ENCODE measurements at regions not wholly inside any gene's neighbourhood (a gene's known extent, or its start where the extent isn't known, plus 50 kb on each side); places are given as distances from the start of the nearest gene placed in this dataset.
"Not testable (repeated sequence)": the region's sequence is repeated elsewhere in the genome, so short reads cannot be mapped to it uniquely, and the experiment has no call there.

DNA sequence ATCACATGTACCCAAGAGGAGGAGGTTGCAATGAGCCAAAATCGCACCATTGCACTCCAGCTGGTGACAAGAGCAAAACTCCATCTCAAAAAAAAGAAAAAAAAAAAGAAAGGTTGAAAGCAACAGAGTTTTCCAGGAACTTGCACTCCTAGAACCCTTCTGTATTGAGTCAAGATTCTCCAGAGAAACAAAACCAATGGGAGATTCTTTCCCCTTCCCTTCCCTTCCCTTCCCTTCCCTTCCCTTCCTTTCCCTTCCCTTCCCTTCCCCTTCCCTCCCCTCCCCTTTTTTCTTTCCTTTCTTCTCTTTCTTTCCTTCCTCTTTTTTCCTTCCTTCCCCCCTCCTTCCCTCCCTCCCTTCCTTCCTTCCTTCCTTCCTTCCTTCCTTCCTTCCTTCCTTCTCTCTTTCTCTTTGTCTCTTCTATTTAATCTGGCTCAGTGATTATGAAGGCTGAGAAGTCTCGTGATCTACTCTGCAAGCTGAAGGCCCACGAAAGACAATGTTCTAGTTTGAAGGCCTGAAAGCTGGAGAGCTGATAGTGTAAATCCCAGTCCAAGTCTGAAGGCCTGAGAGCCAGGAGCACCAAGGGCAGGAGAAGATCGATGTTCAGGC is 59.6 kb upstream of the CNTLN start:
- no peak for DNase-seq (ENCODE audit: low spot score in 2 of 2)
- intact Hi-C loops (cut with DNase I; ENCODE audit: low total_unique reads) = no loop called here
- TF ChIP-seq POLR2A (IDR thresholded peaks at IDR 0.05) (no peak), POLR2AphosphoS5 (IDR thresholded peaks at IDR 0.05) (no peak)
- TF ChIP-seq, protein P1, sequence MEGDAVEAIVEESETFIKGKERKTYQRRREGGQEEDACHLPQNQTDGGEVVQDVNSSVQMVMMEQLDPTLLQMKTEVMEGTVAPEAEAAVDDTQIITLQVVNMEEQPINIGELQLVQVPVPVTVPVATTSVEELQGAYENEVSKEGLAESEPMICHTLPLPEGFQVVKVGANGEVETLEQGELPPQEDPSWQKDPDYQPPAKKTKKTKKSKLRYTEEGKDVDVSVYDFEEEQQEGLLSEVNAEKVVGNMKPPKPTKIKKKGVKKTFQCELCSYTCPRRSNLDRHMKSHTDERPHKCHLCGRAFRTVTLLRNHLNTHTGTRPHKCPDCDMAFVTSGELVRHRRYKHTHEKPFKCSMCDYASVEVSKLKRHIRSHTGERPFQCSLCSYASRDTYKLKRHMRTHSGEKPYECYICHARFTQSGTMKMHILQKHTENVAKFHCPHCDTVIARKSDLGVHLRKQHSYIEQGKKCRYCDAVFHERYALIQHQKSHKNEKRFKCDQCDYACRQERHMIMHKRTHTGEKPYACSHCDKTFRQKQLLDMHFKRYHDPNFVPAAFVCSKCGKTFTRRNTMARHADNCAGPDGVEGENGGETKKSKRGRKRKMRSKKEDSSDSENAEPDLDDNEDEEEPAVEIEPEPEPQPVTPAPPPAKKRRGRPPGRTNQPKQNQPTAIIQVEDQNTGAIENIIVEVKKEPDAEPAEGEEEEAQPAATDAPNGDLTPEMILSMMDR (IDR thresholded peaks at IDR 0.05) = no peak

DNA sequence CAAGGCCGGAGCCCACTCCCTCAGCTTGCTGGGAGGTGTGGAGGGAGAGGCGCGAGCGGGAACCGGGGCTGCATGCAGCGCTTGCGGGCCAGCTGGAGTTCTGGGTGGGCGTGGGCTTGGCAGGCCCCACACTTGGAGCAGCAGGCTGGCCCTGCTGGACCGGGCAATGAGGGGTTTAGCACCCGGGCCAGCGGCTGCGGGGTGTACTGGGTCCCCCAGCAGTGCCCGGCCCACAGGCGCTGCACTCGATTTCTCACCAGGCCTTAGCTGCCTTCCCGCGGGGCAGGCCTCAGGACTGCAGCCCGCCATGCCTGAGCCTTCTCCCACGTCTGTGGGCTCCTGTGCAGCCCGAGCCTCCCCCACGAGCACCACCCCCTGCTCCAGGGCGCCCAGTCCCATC is 62.3 kb upstream of the CNTLN start:
- H3K4me3 ChIP-seq; DNase-seq (ENCODE audit: low spot score in 2 of 2); H3K27ac ChIP-seq; intact Hi-C loops (cut with DNase I; ENCODE audit: low total_unique reads); H3K9me3 ChIP-seq; H3K4me1 ChIP-seq; H3K27me3 ChIP-seq; H3K36me3 ChIP-seq: not testable (repeated sequence)

More for the DNA sequence above, 59.6 kb upstream of the CNTLN start:
- Histone ChIP-seq H3K9me3 (no peaks in the 10 kb centered on the region), H3K4me1 (no peaks in the 10 kb centered on the region), H3K4me3 (no peak overlapping the region), H3K36me3 (no peaks in the 10 kb centered on the region), H3K27ac (no peak overlapping the region), H3K27me3 (no peaks in the 10 kb centered on the region)

DNA sequence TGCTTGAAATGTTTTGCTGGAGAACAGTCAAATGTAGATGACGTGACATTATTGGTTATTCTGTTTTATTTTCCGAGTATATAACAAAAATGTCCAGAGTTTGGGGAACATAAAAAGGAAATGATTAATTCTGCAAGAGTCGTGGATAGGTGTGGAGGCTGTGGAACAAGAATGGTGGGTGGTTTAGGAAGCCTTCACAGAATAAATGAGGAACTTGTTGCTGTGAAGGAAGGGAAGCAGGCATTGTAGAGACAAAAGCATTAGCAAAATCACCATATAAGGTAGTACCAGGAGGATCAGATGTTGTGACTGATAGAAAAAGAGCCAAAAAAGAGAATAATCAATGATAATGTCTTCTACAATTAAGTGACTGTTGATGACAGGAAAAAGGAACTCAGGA is 66.2 kb upstream of the CNTLN start:
- Histone ChIP-seq H3K4me3 (no peak overlapping the region), H3K27ac (no peak overlapping the region), H3K27me3 (no peaks in the 10 kb centered on the region), H3K9me3 (no peaks in the 10 kb centered on the region), H3K36me3 (no peaks in the 10 kb centered on the region), H3K4me1 (no peaks in the 10 kb centered on the region)
- intact Hi-C loops (cut with DNase I; ENCODE audit: low total_unique reads) = no loop called here
- no peak for DNase-seq (ENCODE audit: low spot score in 2 of 2)
- TF ChIP-seq, protein P1 (IDR thresholded peaks at IDR 0.05) = no peak
- no peak for TF ChIP-seq POLR2A (IDR thresholded peaks at IDR 0.05)
- TF ChIP-seq POLR2AphosphoS5 (IDR thresholded peaks at IDR 0.05) = no peak

DNA sequence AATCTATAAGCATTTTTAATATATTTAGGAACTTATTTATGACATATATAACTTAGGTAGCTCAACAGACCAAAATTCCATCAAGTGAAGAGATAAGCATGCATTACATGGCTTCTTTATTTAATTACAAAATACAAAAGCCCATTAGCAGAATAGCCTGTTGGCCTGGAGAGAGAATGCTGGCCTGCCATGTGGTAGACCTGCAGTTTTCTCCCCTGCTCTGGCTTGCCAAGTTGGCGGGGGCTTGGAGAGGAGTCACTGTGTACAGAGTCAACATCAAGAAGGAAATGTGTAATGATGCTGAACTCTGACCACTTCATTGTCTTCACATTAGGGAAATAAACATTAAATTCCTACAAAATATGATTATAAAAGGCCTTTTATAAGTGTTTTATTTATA is 69.8 kb upstream of the CNTLN start:
- no peaks in the 10 kb centered on the region for H3K9me3 ChIP-seq
- intact Hi-C loops (cut with DNase I; ENCODE audit: low total_unique reads) = no loop called here
- DNase-seq (ENCODE audit: low spot score in 2 of 2) = no peak
- no peaks in the 10 kb centered on the region for H3K4me1 ChIP-seq
- no peak for TF ChIP-seq POLR2AphosphoS5 (IDR thresholded peaks at IDR 0.05)
- TF ChIP-seq POLR2A (IDR thresholded peaks at IDR 0.05) = no peak
- TF ChIP-seq, protein P1 (IDR thresholded peaks at IDR 0.05) = no peak
- H3K27ac ChIP-seq = no peak overlapping the region
- H3K36me3 ChIP-seq = no peaks in the 10 kb centered on the region
- H3K27me3 ChIP-seq = no peaks in the 10 kb centered on the region
- no peak overlapping the region for H3K4me3 ChIP-seq

DNA sequence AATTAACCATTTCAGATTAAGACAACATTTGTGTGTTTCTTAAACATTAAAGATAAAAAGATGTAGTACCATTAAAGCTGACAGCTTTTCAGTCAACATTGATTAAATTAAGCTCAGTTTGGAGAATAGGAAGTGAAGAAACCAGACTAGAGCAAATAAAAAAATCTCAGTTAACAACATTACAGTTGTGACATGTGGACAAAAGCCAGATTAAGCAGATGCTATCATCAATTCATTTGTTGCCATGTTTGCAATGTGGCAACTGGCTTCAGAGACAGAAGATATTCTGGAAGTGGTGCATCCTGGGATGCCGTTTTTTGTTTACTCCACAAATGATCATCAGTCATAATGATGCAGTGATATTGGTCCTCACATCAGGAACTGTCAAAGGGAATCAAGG is 70.3 kb upstream of the CNTLN start:
- no peak for DNase-seq (ENCODE audit: low spot score in 2 of 2)
- H3K36me3 ChIP-seq = no peaks in the 10 kb centered on the region
- no peaks in the 10 kb centered on the region for H3K27me3 ChIP-seq
- no peak overlapping the region for H3K27ac ChIP-seq
- intact Hi-C loops (cut with DNase I; ENCODE audit: low total_unique reads) = no loop called here
- no peaks in the 10 kb centered on the region for H3K4me1 ChIP-seq
- TF ChIP-seq POLR2AphosphoS5 (IDR thresholded peaks at IDR 0.05) = no peak
- no peak for TF ChIP-seq POLR2A (IDR thresholded peaks at IDR 0.05)
- TF ChIP-seq, protein P1 (IDR thresholded peaks at IDR 0.05) = no peak
- no peaks in the 10 kb centered on the region for H3K9me3 ChIP-seq
- no peak overlapping the region for H3K4me3 ChIP-seq

All from breast epithelium (tissue), 4 donors.